Naive thymus-derived CD4-positive, alpha-beta T cell (primary cell): ENCODE measurements at regions not wholly inside any gene's neighbourhood (a gene's known extent, or its start where the extent isn't known, plus 50 kb on each side); places are given as distances from the start of the nearest gene placed in this dataset.
"Not testable (repeated sequence)": the region's sequence is repeated elsewhere in the genome, so short reads cannot be mapped to it uniquely, and the experiment has no call there.

ENCODE experiments used
- ATAC-seq: fragments of 150-1000 bp; cut with Tn5 transposase; 2 replicates; pipeline ENCODE4 v1.10.0; 2021; ENCODE audit warnings: mild to moderate bottlenecking, moderate library complexity
- CTCF ChIA-PET: fragments of 350-600 bp; sonication (Branson Sonifier 250); formaldehyde crosslinking; loops from one replicate; lab custom pipeline; 2021; ENCODE audit warnings: antibody characterized with exemption; lab: Charles Lee
- POLR2A ChIA-PET: fragments of 350-600 bp; sonication (Branson Sonifier 250); formaldehyde crosslinking; loops from one replicate; lab custom pipeline; 2021; ENCODE audit warnings: antibody characterized with exemption, inconsistent platforms; lab: Charles Lee
- DNase-seq, 9 donors: peaks; one replicate each; pipeline versions ENCODE4 v3.0.0 to v3.0.0-alpha.2; 2020 to 2022; ENCODE audit warnings: mixed read lengths in 1 of 9
- H3K27ac ChIP-seq: one replicate; pipeline ENCODE4 v1.7.0; 2013; ENCODE audit warnings: mild to moderate bottlenecking, low read depth, low read length, moderate library complexity
- H3K27me3 ChIP-seq, 2 donors: one replicate each; pipeline ENCODE4 v1.7.0; 2013; ENCODE audit warnings: low read length in 2 of 2, mild to moderate bottlenecking in 2 of 2, moderate library complexity in 2 of 2; ENCODE audit not compliant: control insufficient read depth in 2 of 2, insufficient read depth in 2 of 2
- H3K36me3 ChIP-seq, 3 experiments: 1 replicate in 2 of 3; 2 replicates in 1 of 3; pipeline ENCODE4 v1.7.0; 2013; ENCODE audit warnings: low read length in 3 of 3, mild to moderate bottlenecking in 3 of 3, moderate library complexity in 1 of 3; ENCODE audit not compliant: insufficient read depth in 3 of 3, control insufficient read depth in 2 of 3
- H3K4me1 ChIP-seq, 2 donors: one replicate each; pipeline ENCODE4 v1.7.0; 2013; ENCODE audit warnings: low read length in 2 of 2, mild to moderate bottlenecking in 2 of 2, moderate library complexity in 1 of 2; ENCODE audit not compliant: control insufficient read depth in 2 of 2, insufficient read depth in 2 of 2
- H3K4me3 ChIP-seq: 2 replicates; pipeline ENCODE4 v1.7.0; 2013; ENCODE audit warnings: mild to moderate bottlenecking, low read length
- H3K9me3 ChIP-seq, 3 experiments: 1 replicate in 2 of 3; 2 replicates in 1 of 3; pipeline ENCODE4 v1.7.0; 2013; ENCODE audit warnings: low read length in 3 of 3; ENCODE audit not compliant: control insufficient read depth in 2 of 3
- H3K27ac Mint-ChIP-seq, 9 donors: one replicate each; pipeline ENCODE4 v1.8.0; 2020 to 2022; ENCODE audit warnings: mixed read lengths in 9 of 9, mild to moderate bottlenecking in 8 of 9, moderate library complexity in 5 of 9, inconsistent platforms in 2 of 9
- H3K27me3 Mint-ChIP-seq, 5 donors: one replicate each; pipeline ENCODE4 v1.8.0; 2021 to 2022; ENCODE audit warnings: mixed read lengths in 5 of 5, mild to moderate bottlenecking in 1 of 5
- H3K36me3 Mint-ChIP-seq, 5 donors: one replicate each; pipeline ENCODE4 v1.8.0; 2020 to 2022; ENCODE audit warnings: mixed read lengths in 5 of 5, mild to moderate bottlenecking in 3 of 5, inconsistent platforms in 1 of 5
- H3K4me1 Mint-ChIP-seq, 7 donors: one replicate each; pipeline ENCODE4 v1.8.0; 2020 to 2022; ENCODE audit warnings: mixed read lengths in 7 of 7, mild to moderate bottlenecking in 3 of 7, inconsistent platforms in 1 of 7
- H3K4me3 Mint-ChIP-seq, 10 donors: one replicate each; pipeline ENCODE4 v1.8.0; 2020 to 2022; ENCODE audit warnings: mild to moderate bottlenecking in 10 of 10, mixed read lengths in 10 of 10, moderate library complexity in 6 of 10, inconsistent platforms in 2 of 10
- H3K9me3 Mint-ChIP-seq, 11 donors: one replicate each; pipeline ENCODE4 v1.8.0; 2020 to 2022; ENCODE audit warnings: mixed read lengths in 11 of 11, mild to moderate bottlenecking in 4 of 11, inconsistent platforms in 1 of 11, moderate library complexity in 1 of 11
- intact Hi-C, 2 donors: fragments of 100-400 bp; cut with micrococcal nuclease; formaldehyde crosslinking; loops; one replicate each; pipeline ENCODE4 v1.15.1; 2023

DNA sequence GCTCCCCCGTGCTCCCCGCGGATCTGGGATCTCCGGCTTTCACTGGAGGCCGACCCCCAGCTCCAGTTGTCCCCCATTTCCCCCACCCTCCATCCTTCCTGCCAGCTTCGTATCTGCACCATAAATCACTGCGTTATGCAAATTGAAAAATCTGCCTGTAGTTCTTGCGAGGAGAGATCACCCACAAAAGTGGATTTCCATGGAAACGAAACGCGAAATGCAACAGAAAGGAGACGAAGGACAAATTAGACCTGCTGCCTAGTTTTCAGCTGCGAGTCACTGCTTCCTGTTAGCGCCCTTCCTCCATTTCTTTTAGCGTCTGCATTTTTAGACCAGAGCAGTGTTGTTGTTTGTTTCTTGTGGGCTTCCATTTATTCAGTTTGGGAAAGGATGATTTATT, 127.1 kb upstream of the ATP10A start:
- Mint-ChIP-seq H3K27ac (no peak overlapping the region), H3K9me3 (peaks cover 0 to 2% (median 0%) of the 10 kb centered on the region in 11 donors), H3K36me3 (no peaks in the 10 kb centered on the region), H3K4me3 (no peak overlapping the region), H3K27me3 (peaks cover 2 to 9% (median 7%) of the 10 kb centered on the region in 5 donors), H3K4me1 (no peaks in the 10 kb centered on the region)
- ATAC-seq (no peak), DNase-seq (no peak)
- H3K27ac ChIP-seq: no peak overlapping the region
- H3K4me3 ChIP-seq: no peak overlapping the region
- H3K36me3 ChIP-seq: no peaks in the 10 kb centered on the region
- CTCF ChIA-PET: no interaction called here
- H3K4me1 ChIP-seq: no peaks in the 10 kb centered on the region
- no peaks in the 10 kb centered on the region for H3K27me3 ChIP-seq
- H3K9me3 ChIP-seq: no peaks in the 10 kb centered on the region
- POLR2A ChIA-PET: no interaction called here
- intact Hi-C loops: no loop called here

DNA sequence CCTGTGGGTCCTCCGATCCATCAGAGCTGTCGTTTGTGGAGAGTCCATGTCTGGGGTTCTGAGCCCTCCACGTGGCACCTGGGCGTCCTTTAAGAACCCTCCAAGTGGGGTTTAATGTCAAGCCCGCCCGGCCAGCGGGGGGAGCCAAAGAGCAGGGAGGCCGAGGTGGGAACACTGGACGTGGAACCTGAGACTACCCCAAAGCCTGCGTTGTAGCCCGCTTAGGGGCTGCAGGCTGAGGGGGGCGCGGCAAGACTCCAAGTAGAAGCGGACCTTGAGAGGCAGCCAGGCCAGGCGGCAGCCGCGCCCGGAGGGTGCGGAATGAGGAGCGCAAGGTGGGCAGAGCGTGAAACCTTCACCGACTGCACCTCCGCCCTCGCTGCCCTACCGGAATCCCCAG, 126.2 kb upstream of the ATP10A start:
- intact Hi-C loops: no loop called here
- POLR2A ChIA-PET: no interaction called here
- Mint-ChIP-seq H3K4me1 (no peaks in the 10 kb centered on the region), H3K9me3 (peaks cover 0 to 2% (median 0%) of the 10 kb centered on the region in 11 donors), H3K36me3 (no peaks in the 10 kb centered on the region), H3K27ac (no peak overlapping the region), H3K27me3 (peaks cover 2 to 17% (median 7%) of the 10 kb centered on the region in 5 donors), H3K4me3 (no peak overlapping the region)
- ATAC-seq: no peak
- no peaks in the 10 kb centered on the region for H3K27me3 ChIP-seq
- no peak overlapping the region for H3K4me3 ChIP-seq
- no peaks in the 10 kb centered on the region for H3K36me3 ChIP-seq
- no peak for DNase-seq
- CTCF ChIA-PET: no interaction called here
- H3K4me1 ChIP-seq: no peaks in the 10 kb centered on the region
- no peak overlapping the region for H3K27ac ChIP-seq
- H3K9me3 ChIP-seq: no peaks in the 10 kb centered on the region

DNA sequence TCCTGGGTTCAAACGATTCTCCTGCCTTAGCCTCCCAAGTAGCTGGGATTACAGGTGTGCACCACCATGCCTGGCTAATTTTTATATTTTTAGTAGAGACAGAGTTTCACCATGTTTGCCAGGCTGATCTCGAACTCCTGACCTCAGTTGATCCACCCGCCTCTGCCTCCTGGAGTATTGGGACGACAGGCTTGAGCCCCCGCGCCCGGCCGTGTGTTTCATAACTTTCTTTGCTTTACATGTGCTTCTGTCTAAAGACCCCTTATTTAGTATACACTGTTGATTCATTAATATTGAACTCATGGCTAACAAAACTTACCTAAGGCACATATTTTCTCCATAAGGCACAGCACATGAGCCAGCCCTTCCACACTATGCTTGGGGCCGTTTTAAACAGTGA, 125.6 kb upstream of the ATP10A start:
- intact Hi-C loops, H3K4me3 ChIP-seq, H3K27ac ChIP-seq, CTCF ChIA-PET, POLR2A ChIA-PET, H3K9me3 Mint-ChIP-seq, H3K4me3 Mint-ChIP-seq, H3K36me3 ChIP-seq, DNase-seq, H3K4me1 Mint-ChIP-seq, H3K36me3 Mint-ChIP-seq, H3K4me1 ChIP-seq, H3K27ac Mint-ChIP-seq, H3K9me3 ChIP-seq, H3K27me3 ChIP-seq, ATAC-seq: not testable (repeated sequence)
- H3K27me3 Mint-ChIP-seq: peaks cover 0 to 17% (median 7%) of the 10 kb centered on the region in 5 donors

DNA sequence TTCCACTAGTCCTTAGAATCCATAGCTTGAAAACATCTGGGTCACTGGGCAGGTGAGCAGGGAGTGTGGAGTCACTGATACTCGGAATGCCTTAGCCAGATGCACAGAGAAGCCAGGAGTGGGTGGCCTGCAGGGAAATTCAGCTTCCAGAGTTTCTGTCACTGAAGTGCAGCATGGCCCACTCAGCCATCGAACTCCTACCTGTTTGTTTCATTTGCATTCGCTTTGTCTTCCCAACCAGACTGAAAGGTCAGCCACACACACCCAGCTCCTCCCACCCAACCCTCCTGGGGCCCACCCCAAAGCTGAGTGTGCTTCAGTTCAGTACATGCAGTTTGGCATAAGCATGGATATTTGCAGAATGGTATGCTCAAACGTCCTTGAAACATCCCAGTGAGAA, 124.5 kb upstream of the ATP10A start:
- Histone ChIP-seq H3K36me3 (no peaks in the 10 kb centered on the region), H3K4me1 (no peaks in the 10 kb centered on the region), H3K27me3 (no peaks in the 10 kb centered on the region), H3K4me3 (no peak overlapping the region), H3K9me3 (no peaks in the 10 kb centered on the region), H3K27ac (no peak overlapping the region)
- DNase-seq (no peak), ATAC-seq (no peak)
- Mint-ChIP-seq H3K36me3 (no peaks in the 10 kb centered on the region), H3K4me3 (no peak overlapping the region), H3K27ac (no peak overlapping the region), H3K4me1 (no peaks in the 10 kb centered on the region), H3K27me3 (peaks cover 0 to 17% (median 7%) of the 10 kb centered on the region in 5 donors), H3K9me3 (peaks cover 0 to 2% (median 0%) of the 10 kb centered on the region in 11 donors)
- CTCF ChIA-PET: no interaction called here
- POLR2A ChIA-PET: no interaction called here
- intact Hi-C loops: no loop called here

DNA sequence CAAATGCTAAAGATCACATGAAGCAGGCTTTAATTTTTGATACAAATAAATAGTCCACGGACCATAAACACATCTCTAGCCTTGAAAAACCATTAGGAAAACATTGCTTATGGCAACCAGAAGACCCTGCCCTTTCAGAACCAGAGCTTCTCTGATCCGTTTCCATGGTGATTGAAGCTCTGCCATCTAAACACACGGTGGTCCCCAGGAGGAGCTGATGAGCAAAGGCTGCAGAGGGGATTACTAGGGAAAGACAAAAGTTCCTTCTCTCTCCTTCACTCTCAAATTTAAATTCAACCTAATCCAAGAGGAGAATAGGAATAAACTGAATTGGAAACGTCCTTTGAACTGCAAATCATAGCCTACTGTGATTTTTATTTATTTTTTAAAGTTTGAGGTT, 122.0 kb upstream of the ATP10A start:
- Mint-ChIP-seq H3K9me3 (peaks cover 0 to 4% (median 0%) of the 10 kb centered on the region in 11 donors), H3K4me1 (no peaks in the 10 kb centered on the region), H3K36me3 (no peaks in the 10 kb centered on the region), H3K27ac (no peak overlapping the region), H3K27me3 (peaks cover 0 to 13% (median 7%) of the 10 kb centered on the region in 5 donors), H3K4me3 (no peak overlapping the region)
- Histone ChIP-seq H3K27ac (no peak overlapping the region), H3K9me3 (no peaks in the 10 kb centered on the region), H3K36me3 (no peaks in the 10 kb centered on the region), H3K4me1 (no peaks in the 10 kb centered on the region), H3K4me3 (no peak overlapping the region), H3K27me3 (no peaks in the 10 kb centered on the region)
- intact Hi-C loops: no loop called here
- ChIA-PET POLR2A (no interaction called here), CTCF (no interaction called here)
- DNase-seq: no peak
- no peak for ATAC-seq

DNA sequence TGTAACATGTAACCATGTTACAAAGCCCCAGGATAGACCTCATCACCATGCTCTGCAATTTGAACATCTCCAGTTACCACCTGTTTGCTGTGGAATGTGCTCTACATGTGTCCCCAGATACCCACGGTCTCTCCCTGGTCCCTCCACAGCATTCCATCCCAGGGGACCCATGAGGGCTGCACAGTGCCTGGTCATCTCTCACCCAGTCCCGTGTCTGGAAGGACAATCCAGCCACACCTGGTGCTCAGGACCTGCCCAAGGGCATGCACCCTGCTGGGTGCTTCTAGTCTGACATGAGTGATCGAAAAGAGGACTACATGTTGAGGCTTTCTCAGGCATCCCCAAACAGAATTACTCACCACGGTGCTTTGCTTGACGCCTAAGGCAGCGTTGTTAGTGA, 119.6 kb upstream of the ATP10A start:
- DNase-seq (no peak), ATAC-seq (no peak)
- Histone ChIP-seq H3K9me3 (no peaks in the 10 kb centered on the region), H3K27ac (no peak overlapping the region), H3K4me3 (no peak overlapping the region), H3K27me3 (no peaks in the 10 kb centered on the region), H3K4me1 (no peaks in the 10 kb centered on the region), H3K36me3 (no peaks in the 10 kb centered on the region)
- Mint-ChIP-seq H3K27ac (no peak overlapping the region), H3K9me3 (peaks cover 0 to 3% (median 0%) of the 10 kb centered on the region in 11 donors), H3K4me1 (no peaks in the 10 kb centered on the region), H3K4me3 (no peak overlapping the region), H3K36me3 (no peaks in the 10 kb centered on the region), H3K27me3 (peaks cover 0 to 12% (median 7%) of the 10 kb centered on the region in 5 donors)
- ChIA-PET POLR2A (no interaction called here), CTCF (no interaction called here)
- intact Hi-C loops: no loop called here

DNA sequence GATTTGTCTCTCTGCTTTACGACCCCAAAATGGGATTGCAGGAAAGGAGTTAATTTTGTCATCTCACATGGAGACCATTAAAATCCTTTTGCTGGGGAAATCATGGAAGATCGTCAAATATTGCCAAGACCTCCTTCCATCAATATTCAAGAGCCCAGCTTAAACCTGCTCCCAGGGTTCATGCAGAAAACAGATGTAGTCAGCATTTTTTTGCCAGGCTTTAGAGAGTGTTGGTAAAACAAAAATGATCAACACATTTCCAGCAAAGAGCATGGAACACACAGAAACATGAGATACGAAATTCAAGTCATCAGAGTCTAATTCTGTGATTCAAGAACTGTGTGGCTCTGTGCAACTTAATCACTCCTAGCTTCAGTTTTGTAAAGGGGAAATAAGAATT, 118.0 kb upstream of the ATP10A start:
- Histone ChIP-seq H3K36me3 (no peaks in the 10 kb centered on the region), H3K27ac (no peak overlapping the region), H3K4me1 (no peaks in the 10 kb centered on the region), H3K4me3 (no peak overlapping the region), H3K27me3 (no peaks in the 10 kb centered on the region), H3K9me3 (no peaks in the 10 kb centered on the region)
- intact Hi-C loops: no loop called here
- Mint-ChIP-seq H3K4me1 (no peaks in the 10 kb centered on the region), H3K27ac (no peak overlapping the region), H3K9me3 (peaks cover 0 to 3% (median 0%) of the 10 kb centered on the region in 11 donors), H3K27me3 (peaks cover 0 to 12% (median 4%) of the 10 kb centered on the region in 5 donors), H3K36me3 (no peaks in the 10 kb centered on the region), H3K4me3 (no peak overlapping the region)
- CTCF ChIA-PET: no interaction called here
- no peak for DNase-seq
- POLR2A ChIA-PET: no interaction called here
- no peak for ATAC-seq
